ENCODE measurements at regions not wholly inside any gene's neighbourhood (a gene's known extent, or its start where the extent isn't known, plus 50 kb on each side); places are given as distances from the start of the nearest gene placed in this dataset.
"Not testable (repeated sequence)": the region's sequence is repeated elsewhere in the genome, so short reads cannot be mapped to it uniquely, and the experiment has no call there.

- no peak for DNase-seq (ENCODE audit: low read depth)
These were observed 672.3 kb downstream of the UTRN start for GRCh38 chr6:144957236-144957937.

GRCh38 chr6:144969154-144969553 lies 684.0 kb downstream of the UTRN start:
- no peak for DNase-seq (ENCODE audit: low read depth)

DNA sequence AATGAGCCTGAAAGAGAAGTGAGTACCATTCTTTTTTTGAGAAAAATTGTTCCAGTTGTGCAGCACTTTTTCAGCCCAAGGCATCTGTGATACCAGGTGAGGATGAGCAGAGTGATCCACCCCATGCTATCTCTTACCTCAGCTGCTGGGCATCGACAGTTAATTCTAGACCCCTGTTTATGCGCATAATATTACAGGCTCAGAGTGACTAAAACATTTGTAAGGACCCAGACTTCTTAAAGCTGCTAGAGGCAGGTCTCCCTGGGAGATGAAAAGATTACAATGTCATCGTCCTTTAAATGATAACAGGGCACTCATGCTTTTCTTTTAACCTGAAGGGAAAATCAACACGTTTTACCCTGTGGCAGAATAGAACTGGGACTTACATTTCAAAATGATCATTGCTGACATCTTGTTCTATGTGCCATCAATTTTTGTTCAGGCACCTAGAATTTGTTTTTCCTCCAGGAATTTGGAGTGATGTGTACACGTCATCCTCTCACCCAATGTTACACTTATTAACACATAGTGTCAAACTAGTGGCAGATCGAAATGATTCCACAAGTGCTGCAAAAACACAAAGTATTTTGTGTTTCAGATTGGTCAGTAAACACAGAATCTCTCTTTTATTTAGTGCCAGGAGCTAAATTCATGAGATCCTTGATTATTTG lies 684.6 kb downstream of the UTRN start:
- DNase-seq (ENCODE audit: low read depth): no peak

DNA sequence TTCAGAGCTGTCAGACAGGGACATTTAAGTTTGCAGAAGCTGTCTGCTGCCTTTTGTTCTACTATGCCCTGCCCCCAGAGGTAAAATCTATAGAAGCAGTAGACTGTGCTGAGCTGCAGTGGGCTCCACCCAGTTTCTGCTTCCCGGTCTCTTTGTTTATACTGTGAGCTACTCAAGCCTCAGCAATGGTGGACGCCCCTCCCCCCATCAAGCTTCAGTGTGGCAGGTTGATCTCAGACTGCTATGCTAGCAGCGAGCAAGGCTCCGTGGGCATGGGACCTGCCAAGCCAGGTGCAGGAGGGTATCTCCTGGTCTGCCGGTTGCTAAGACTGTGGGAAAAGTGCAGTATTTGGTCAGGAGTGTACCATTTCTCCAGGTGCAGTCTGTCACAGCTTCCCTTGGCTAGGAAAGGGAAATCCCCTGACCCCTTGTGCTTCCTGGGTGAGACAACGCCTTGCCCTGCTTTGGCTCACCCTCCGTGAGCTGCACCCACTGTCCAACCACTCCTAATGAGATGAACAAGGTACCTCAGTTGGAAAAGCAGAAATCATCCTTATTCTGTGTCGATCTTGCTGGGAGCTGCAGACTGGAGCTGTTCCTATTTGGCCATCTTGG lies 692.2 kb downstream of the UTRN start:
- not testable (repeated sequence) for DNase-seq (ENCODE audit: low read depth)

DNA sequence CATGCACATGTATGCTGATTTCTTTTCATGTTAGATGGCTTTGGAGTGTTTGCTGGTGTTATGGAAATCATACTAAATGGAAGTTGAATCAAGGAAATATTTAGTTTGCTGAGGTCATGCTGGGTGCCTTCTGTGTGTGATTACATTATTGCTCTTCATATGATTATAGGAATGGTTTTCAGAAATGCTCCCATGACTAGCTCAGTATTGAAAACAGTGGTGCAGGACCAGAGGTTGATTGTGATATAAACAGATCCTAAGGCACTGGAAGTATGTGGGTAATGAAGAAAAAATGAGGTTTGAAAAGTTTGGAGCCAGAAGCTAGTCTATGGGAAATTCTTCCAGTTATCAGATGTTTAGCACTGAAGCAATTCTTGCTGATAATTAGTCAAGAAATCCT lies 693.1 kb downstream of the UTRN start:
- DNase-seq (ENCODE audit: low read depth): no peak

DNA sequence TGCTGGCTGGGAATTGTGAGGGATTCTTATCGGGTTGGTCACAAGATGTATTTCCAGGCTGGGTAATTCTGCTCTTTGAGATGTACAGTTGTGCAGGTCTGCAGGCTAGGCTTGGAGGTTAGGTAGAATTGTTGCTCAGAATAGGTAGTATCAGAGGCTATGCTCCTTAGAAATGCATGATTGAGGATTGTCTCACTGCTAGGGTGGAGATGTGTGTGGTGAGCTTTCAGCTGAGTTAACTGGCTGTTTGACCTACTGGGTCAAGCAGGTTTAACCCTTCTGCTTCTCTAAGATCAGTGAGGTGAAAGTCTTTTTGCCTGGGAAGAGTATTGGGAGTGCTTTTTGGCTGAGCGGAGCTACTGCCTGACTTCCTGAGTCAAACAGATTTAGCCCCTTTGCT lies 701.1 kb downstream of the UTRN start:
- no peak for DNase-seq (ENCODE audit: low read depth)

DNA sequence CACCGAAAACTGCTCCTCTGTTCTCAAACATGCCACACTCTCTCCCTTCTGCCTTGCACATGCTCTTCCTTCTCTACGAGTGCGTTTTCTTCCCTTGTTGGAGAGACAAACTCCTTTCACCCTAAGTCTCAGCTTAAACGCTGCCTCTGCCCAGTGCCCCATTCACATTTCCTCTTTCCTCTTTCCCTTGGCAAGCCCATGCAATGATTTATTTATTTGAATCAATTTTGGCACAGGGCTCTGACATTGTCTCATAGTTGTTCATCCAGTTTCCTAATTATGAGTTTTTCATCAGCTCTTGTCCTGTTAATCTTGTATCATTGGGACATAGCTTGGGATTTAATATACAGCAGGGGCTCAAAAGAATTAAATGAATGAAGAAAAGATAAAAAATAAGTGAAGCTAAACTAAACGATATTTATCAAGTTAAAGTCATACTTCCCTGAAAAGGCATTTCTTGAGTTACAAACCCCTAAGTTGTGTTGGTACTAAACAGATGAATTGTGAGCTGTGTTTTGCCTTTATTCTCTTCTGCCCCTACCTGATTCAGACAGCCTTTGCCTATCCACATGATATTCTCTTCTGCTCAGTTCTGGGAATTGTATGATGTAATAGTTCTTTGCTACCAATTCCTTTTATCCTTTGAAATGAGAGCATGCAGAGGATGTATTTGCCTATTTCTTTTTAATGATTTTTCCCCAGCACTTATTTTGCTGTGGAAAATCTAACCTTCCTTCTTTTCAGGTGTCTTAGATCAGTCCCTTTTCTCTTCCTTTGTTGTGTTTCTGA lies 704.4 kb downstream of the UTRN start:
- no peak for DNase-seq (ENCODE audit: low read depth)

DNA sequence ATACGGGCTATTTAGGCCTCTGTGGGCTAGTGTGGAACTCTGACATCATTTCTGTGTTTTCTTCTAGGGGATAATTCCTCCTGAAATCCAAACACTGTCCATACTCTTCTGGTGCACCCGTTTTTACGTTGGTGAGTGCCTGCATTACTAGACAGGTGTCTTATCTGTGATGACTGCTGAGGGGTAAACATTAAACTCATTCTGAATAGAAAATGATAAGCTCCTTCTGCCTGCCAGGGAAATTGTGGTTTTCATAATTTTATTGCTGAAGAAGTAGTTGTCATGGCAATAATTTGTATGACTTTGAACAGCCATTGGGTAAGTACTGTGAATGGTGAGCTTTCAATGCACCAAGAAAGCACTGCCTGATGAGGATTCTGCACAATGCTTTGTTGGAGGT lies 705.6 kb downstream of the UTRN start:
- DNase-seq (ENCODE audit: low read depth): no peak

DNA sequence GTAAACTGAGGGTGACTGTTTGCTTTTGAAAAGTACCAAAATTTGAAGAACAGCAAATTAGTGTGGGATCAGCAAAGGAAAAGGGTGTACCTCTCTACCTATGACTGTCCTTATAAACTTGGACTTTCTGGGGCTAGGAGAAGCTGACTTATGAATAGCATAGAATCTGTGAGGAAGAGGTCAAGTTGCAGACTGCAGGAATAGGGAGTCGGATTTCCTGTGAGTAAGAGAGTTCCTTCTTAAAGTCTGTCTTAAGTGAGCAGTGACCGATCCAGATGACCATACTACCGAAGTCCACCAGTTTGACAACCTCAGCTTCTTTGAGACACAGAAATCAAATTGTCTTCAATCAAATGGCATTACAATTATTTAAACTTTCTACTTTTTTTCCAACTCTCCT lies 708.7 kb downstream of the UTRN start:
- DNase-seq (ENCODE audit: low read depth): no peak

- no peak for DNase-seq (ENCODE audit: low read depth)
These were observed 712.9 kb downstream of the UTRN start for GRCh38 chr6:144997996-144998395.

DNA sequence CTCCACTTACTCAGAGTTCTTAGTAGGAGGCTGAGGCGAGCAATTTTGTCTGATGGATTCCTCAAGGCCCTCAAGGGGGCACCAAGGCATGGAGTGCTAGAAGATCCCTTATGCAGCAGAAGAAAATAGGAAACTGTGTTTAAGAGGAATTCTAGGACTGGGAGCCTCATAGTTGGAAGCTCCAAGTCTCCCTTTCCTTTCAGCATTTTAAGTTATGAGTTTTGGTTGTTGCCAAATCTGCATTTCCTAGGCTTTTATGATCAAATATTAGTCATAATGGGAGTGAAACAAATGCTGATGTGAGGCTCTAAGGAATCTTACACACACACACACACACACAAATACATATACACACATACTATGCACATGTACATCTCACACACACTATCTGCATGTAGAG lies 714.0 kb downstream of the UTRN start:
- DNase-seq (ENCODE audit: low read depth): peak; percentile 51

DNA sequence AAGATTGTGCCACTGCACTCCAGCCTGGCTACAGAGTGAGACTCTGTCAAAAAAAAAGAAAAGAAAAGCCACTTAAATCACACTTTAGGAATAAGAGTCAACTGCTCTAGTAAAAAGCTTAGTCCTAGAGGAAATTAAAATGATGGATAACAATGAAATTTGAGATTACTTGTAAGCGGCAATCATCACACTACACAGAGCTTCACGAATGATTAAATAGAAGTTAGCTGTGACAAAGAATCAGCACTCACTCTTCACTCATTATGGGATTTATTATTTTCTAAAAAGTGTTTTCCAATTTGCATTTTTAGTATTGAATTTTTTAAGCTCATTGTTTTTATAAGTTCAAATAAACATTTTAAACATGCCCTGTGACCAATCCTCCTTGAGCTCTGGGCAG lies 718.0 kb downstream of the UTRN start:
- no peak for DNase-seq (ENCODE audit: low read depth)

DNA sequence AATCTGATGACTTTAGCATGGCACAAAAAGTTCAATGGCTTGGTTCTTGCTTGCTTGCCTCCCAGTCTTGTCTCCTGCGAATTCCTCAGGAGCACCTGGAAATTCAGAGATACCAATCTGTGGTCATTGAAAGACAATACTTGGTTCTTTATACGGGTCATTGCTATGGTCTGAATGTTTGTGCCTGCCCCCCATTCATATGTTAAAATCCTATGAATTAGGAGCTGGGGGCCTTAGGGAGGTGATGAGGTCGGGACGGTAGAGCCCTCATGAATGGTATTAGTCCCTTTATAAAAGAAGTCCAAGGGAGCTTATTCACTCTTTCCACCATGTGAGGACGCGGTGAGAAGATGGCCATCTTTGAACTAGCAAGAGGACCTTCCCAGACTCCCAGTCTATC lies 721.8 kb downstream of the UTRN start:
- DNase-seq (ENCODE audit: low read depth): no peak

GRCh38 chr6:145008715-145009114 lies 723.6 kb downstream of the UTRN start:
- no peak for DNase-seq (ENCODE audit: low read depth)

- DNase-seq (ENCODE audit: low read depth): no peak
These were observed 724.6 kb downstream of the UTRN start for GRCh38 chr6:145009711-145010110.

DNA sequence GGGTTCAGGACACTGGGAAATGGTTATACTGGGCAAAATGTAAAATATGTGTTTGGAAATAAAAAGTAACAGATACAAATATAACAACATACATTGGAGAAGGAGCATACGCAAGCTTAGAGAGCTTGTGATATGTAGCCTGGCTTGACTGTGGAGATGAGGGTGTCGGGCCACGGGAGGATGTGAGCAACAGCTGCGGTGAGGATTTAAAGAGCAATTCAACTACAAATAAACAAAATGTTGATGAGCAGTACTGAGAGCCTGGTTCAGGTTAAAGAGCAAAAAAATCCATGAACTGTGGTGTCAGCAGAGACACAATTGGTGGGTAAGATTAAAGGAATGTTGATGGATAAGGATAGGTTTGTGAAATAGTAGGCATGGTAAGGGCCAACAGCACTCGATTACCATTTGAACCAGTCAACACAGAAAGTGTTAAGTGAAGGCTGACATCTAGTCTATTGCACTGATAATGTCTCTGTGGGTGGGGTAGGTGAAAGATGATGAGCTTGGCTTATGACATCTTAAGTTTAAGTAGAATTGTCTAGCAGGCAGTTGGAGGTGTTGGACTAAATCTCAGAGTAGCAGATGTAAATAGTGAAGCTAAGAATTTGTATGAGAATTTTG lies 723.2 kb downstream of the EPM2A start:
- DNase-seq (ENCODE audit: low read depth): no peak

GRCh38 chr6:145015739-145016558 lies 719.4 kb downstream of the EPM2A start:
- DNase-seq (ENCODE audit: low read depth): peak; percentile 94

GRCh38 chr6:145017051-145017450 lies 718.3 kb downstream of the EPM2A start:
- no peak for DNase-seq (ENCODE audit: low read depth)

- peak; percentile 24 for DNase-seq (ENCODE audit: low read depth)
These were observed 717.8 kb downstream of the EPM2A start for GRCh38 chr6:145017516-145017915.

DNA sequence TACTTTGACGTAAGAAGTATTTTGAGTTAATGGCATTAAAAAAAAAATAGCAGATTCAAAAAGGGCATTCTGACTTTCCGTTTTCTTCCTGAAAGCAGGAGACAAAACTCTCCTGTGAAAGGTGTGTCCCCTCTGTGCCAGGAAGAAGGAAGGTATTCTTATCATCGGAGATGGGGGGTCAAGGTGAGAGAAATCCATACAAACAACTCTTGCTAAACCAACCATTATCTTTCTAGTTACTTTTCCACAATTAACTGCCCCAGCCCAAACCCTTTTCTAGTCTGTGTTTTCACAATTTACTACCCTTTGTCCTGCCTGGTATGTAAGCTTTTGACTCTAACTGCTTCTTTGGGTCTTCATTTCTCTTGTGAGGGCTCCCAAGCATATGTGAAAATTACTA lies 717.3 kb downstream of the EPM2A start:
- no peak for DNase-seq (ENCODE audit: low read depth)

DNA sequence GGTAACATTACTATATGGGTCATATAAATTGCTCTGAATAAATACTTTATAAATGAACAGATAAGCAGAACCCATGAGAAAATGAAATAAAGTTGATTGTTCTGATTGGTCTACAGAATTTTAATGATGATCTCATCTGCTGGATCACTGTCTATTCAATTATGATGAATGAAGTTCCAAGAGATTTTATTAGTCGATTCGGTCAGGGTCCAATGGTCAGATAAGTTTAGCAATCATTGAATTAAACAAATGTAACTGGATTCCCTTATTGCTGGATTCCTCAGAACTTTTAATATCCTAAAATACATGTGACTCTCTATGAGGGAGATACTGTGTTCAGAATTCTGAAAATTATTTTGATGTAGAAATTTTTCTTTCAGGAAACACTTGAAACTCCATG lies 715.2 kb downstream of the EPM2A start:
- DNase-seq (ENCODE audit: low read depth): no peak

Measured in stromal cell of bone marrow (primary cell).